Gastrocnemius medialis (tissue), 4 donors: ENCODE measurements at regions not wholly inside any gene's neighbourhood (a gene's known extent, or its start where the extent isn't known, plus 50 kb on each side); places are given as distances from the start of the nearest gene placed in this dataset.

ENCODE experiments used
- ATAC-seq, 2 donors: fragments of 150-250 bp; one replicate each; pipeline ENCODE4 v1.9.1; 2016
- DNase-seq, 2 donors: peaks; one replicate each; pipeline ENCODE4 v3.0.0-alpha.2; 2019
- H3K27ac ChIP-seq, 4 donors: fragments of 200-600 bp; sonication (generic); 1 replicate in 1 of 4; 2 replicates in 3 of 4; pipeline ENCODE4 v1.5.1; 2016 to 2018; ENCODE audit warnings: mild to moderate bottlenecking in 2 of 4, moderate library complexity in 1 of 4
- H3K27me3 ChIP-seq, 3 donors: fragments of 200-600 bp; sonication (generic) in 2 of 3; 1 replicate in 1 of 3; 2 replicates in 2 of 3; pipeline versions ENCODE4 v1.5.1 to v1.6.0; 2016 to 2019; ENCODE audit warnings: mild to moderate bottlenecking in 1 of 3, moderate library complexity in 1 of 3
- H3K36me3 ChIP-seq, 2 donors: fragments of 200-600 bp; sonication (generic) in 1 of 2; one replicate each; pipeline ENCODE4 v1.5.1; 2017 to 2018
- H3K4me1 ChIP-seq, 2 donors: fragments of 200-600 bp; sonication (generic) in 1 of 2; one replicate each; pipeline ENCODE4 v1.5.1; 2016 to 2017; ENCODE audit warnings: mild to moderate bottlenecking in 2 of 2
- H3K4me3 ChIP-seq, 4 donors: fragments of 200-600 bp; sonication (generic) in 3 of 4; 1 replicate in 1 of 4; 2 replicates in 3 of 4; pipeline ENCODE4 v1.5.1; 2016 to 2019; ENCODE audit warnings: mild to moderate bottlenecking in 2 of 4
- H3K9me3 ChIP-seq, 3 donors: fragments of 200-600 bp; sonication (generic) in 2 of 3; 1 replicate in 1 of 3; 2 replicates in 2 of 3; pipeline ENCODE4 v1.5.1; 2016 to 2019
- POLR2A ChIP-seq, 2 donors: fragments of 450-650 bp; IDR thresholded peaks; one replicate each; pipeline ENCODE4 v1.6.1; 2017; ENCODE audit warnings: antibody characterized with exemption in 2 of 2, mild to moderate bottlenecking in 2 of 2, moderate library complexity in 2 of 2
- in situ Hi-C, 4 donors: fragments of 200-750 bp; cut with MboI; loops; one replicate each; pipeline versions ENCODE4 v1.15.0 to v1.8.0; 2017; ENCODE audit warnings: low sequenced_read_pairs in 4 of 4
- intact Hi-C: fragments of 100-400 bp; cut with DNase I; formaldehyde crosslinking; loops from one replicate; pipeline ENCODE4 v1.15.1; 2023; ENCODE audit warnings: low total_unique reads
- TF ChIP-seq, protein P1 (sequence below), 5 experiments: fragments of 450-650 bp in 3 of 5; fragments of 200-600 bp in 2 of 5; sonication (generic) in 2 of 5; IDR thresholded peaks in 4 of 5; conservative IDR thresholded peaks in 1 of 5; 1 replicate in 4 of 5; 2 replicates in 1 of 5; pipeline ENCODE4 v1.5.1; 2016 to 2019; ENCODE audit warnings: antibody characterized with exemption in 5 of 5, mild to moderate bottlenecking in 3 of 5, moderate library complexity in 3 of 5

DNA sequence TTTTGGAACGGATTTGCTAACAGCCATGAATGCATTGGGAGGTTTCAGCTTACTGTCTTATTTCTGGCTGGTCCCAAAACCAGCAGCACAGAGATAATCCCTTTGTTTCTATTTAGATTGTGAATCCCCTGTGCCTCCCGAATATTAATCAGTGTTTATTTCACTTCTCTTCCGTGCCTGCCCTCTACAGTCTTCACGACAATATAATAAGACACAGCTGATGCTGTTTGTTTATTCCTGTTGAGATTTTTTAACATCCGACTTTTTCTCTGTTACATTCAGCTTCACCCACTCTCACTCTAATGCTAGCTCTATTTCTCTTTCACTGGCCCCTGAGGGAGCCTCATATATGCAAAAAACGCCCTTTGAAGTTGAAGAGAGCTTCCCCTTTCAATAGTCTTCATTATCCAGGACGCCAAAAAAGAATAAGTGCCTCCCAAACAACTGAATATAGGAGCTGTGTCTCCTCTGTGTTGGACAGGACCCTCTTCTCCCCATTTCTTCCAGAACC lies 995.3 kb downstream of the ROBO2 start:
- no peak for ATAC-seq
- H3K27ac ChIP-seq, result no peak overlapping the region
- DNase-seq, result no peak
- in situ Hi-C loops, result no loop called here
- H3K4me3 ChIP-seq, result no peak overlapping the region
- no peaks in the 10 kb centered on the region for H3K4me1 ChIP-seq
- no peaks in the 10 kb centered on the region for H3K27me3 ChIP-seq
- intact Hi-C loops, result no loop called here
- H3K9me3 ChIP-seq, result no peaks in the 10 kb centered on the region
- TF ChIP-seq POLR2A (IDR thresholded peaks at IDR 0.05), result no peak
- TF ChIP-seq, protein P1, sequence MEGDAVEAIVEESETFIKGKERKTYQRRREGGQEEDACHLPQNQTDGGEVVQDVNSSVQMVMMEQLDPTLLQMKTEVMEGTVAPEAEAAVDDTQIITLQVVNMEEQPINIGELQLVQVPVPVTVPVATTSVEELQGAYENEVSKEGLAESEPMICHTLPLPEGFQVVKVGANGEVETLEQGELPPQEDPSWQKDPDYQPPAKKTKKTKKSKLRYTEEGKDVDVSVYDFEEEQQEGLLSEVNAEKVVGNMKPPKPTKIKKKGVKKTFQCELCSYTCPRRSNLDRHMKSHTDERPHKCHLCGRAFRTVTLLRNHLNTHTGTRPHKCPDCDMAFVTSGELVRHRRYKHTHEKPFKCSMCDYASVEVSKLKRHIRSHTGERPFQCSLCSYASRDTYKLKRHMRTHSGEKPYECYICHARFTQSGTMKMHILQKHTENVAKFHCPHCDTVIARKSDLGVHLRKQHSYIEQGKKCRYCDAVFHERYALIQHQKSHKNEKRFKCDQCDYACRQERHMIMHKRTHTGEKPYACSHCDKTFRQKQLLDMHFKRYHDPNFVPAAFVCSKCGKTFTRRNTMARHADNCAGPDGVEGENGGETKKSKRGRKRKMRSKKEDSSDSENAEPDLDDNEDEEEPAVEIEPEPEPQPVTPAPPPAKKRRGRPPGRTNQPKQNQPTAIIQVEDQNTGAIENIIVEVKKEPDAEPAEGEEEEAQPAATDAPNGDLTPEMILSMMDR (IDR thresholded peaks at IDR 0.05 in 4 of 5, conservative IDR thresholded peaks at IDR 0.05 in 1 of 5), result no peak
- H3K36me3 ChIP-seq, result no peaks in the 10 kb centered on the region

DNA sequence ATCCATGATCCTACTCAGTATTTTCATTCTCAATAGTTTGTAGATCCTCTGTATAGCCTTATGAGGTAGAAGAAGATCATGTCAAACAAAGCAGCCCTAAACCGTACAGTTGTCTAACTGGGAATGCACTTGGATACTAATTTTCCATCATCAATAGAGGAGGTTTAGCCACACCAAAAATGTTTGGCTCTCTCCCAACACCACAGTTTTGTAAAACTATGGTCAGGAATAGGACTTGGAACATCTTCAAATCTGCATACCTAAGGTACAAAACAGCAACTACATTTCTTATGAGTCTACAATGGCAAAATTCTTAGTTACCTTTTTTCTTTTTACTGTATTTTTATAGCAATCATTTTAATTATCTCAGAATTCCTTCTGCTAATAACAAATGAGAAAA lies 1001.6 kb downstream of the ROBO2 start:
- intact Hi-C loops, result no loop called here
- TF ChIP-seq POLR2A (IDR thresholded peaks at IDR 0.05), result no peak
- TF ChIP-seq, protein P1 (IDR thresholded peaks at IDR 0.05 in 4 of 5, conservative IDR thresholded peaks at IDR 0.05 in 1 of 5), result no peak
- in situ Hi-C loops, result no loop called here
- DNase-seq (no peak), ATAC-seq (no peak)
- Histone ChIP-seq H3K27ac (no peak overlapping the region), H3K4me3 (no peak overlapping the region), H3K27me3 (no peaks in the 10 kb centered on the region), H3K9me3 (no peaks in the 10 kb centered on the region), H3K36me3 (no peaks in the 10 kb centered on the region), H3K4me1 (no peaks in the 10 kb centered on the region)

DNA sequence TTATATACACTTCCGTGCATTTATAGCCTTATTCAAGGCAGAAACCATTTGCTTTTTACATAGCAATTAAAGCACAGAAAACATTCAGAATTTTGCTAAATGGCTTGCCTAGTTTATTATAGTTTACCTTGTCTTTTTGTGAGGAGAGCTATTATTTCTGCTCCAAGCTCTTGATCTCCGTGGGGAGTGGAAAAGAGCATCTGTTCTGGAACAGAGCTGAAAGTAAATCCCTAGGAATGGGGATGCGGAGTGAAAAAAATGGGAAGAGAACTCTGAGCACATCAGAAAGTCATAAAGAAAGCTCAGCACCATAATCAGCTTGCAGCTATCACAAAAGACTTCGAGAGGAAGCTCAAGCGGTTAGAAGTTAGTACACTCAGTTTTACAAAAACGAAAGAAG lies 1006.7 kb downstream of the ROBO2 start:
- H3K9me3 ChIP-seq, result no peaks in the 10 kb centered on the region
- H3K27me3 ChIP-seq, result no peaks in the 10 kb centered on the region
- intact Hi-C loops, result no loop called here
- no peak overlapping the region for H3K4me3 ChIP-seq
- H3K36me3 ChIP-seq, result no peaks in the 10 kb centered on the region
- in situ Hi-C loops, result no loop called here
- H3K27ac ChIP-seq, result no peak overlapping the region
- DNase-seq, result no peak
- TF ChIP-seq, protein P1 (IDR thresholded peaks at IDR 0.05 in 4 of 5, conservative IDR thresholded peaks at IDR 0.05 in 1 of 5), result no peak
- no peak for TF ChIP-seq POLR2A (IDR thresholded peaks at IDR 0.05)
- ATAC-seq, result no peak
- no peaks in the 10 kb centered on the region for H3K4me1 ChIP-seq

DNA sequence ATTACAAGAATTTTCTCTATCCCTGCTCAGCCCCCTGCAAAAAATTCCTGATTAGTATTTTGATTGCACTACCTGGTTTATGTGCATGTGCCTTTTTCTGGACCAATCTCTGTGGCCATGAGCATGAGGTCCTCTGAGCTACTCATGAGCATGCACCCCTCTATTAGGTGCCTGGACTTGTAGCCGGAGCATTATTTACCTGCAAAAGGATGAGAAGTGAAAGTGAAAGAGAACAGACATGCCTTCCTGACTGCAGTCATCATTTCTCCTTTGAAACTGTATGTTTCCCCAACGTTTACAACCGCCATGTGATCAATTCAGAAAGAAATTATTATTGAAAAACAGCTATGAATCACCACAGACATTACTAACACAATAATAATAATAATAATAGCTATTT lies 1008.8 kb downstream of the ROBO2 start:
- ATAC-seq (no peak), DNase-seq (no peak)
- H3K27ac ChIP-seq, result no peak overlapping the region
- no peak overlapping the region for H3K4me3 ChIP-seq
- H3K9me3 ChIP-seq, result no peaks in the 10 kb centered on the region
- no peaks in the 10 kb centered on the region for H3K36me3 ChIP-seq
- no peaks in the 10 kb centered on the region for H3K27me3 ChIP-seq
- in situ Hi-C loops (no loop called here), intact Hi-C loops (no loop called here)
- H3K4me1 ChIP-seq, result no peaks in the 10 kb centered on the region
- TF ChIP-seq, protein P1 (IDR thresholded peaks at IDR 0.05 in 4 of 5, conservative IDR thresholded peaks at IDR 0.05 in 1 of 5), result no peak
- TF ChIP-seq POLR2A (IDR thresholded peaks at IDR 0.05), result no peak

DNA sequence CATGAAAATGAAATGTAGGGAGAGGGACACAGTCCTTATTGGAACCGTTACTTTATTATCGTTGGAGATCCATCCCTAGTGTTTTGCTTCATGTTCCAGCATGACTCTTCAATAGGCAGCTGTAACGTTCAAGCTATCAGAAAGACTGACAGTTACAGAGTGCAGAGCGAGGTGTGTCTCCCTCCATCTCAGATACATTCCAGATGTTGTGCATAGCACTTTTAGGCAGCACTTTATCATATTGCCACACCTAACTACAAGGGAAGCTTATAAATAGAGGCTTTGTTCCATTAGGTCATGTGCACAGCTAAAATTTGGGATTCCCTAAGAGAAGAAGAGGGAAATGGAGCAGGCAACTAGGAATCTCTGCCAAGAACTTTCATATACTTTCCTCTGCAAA lies 1009.6 kb downstream of the ROBO2 start:
- H3K36me3 ChIP-seq, result no peaks in the 10 kb centered on the region
- H3K27ac ChIP-seq, result no peak overlapping the region
- DNase-seq (no peak), ATAC-seq (no peak)
- H3K27me3 ChIP-seq, result no peaks in the 10 kb centered on the region
- no peak for TF ChIP-seq POLR2A (IDR thresholded peaks at IDR 0.05)
- TF ChIP-seq, protein P1 (IDR thresholded peaks at IDR 0.05 in 4 of 5, conservative IDR thresholded peaks at IDR 0.05 in 1 of 5), result no peak
- intact Hi-C loops (no loop called here), in situ Hi-C loops (no loop called here)
- H3K4me3 ChIP-seq, result no peak overlapping the region
- H3K9me3 ChIP-seq, result no peaks in the 10 kb centered on the region
- no peaks in the 10 kb centered on the region for H3K4me1 ChIP-seq
